Neural cell (in vitro differentiated cells): ENCODE measurements at regions not wholly inside any gene's neighbourhood (a gene's known extent, or its start where the extent isn't known, plus 50 kb on each side); places are given as distances from the start of the nearest gene placed in this dataset.

Experiments used
- H2AFZ ChIP-seq: fragments of 200-600, 300-800 bp; sonication (generic), shearing (Covaris generic); 2 replicates; pipeline ENCODE4 v1.6.0; 2014; ENCODE audit warnings: low read depth, mild to moderate bottlenecking, antibody characterized with exemption, low read length, moderate library complexity
- H3F3A ChIP-seq: fragments of 200-600 bp; shearing (Covaris generic); 2 replicates; pipeline ENCODE4 v1.6.1; 2016; ENCODE audit warnings: mild to moderate bottlenecking, moderate library complexity, mixed read lengths, antibody characterized with exemption, low read length; ENCODE audit not compliant: insufficient read depth, poor library complexity, severe bottlenecking
- H3K27ac ChIP-seq: fragments of 200-600, 300-800 bp; sonication (generic), shearing (Covaris generic); 2 replicates; pipeline ENCODE4 v1.5.1; 2014; ENCODE audit warnings: mild to moderate bottlenecking, low read length, moderate library complexity
- H3K27me3 ChIP-seq: fragments of 300-800, 200-600 bp; sonication (generic), shearing (Covaris generic); 2 replicates; pipeline ENCODE4 v1.6.0; 2014; ENCODE audit warnings: mild to moderate bottlenecking, low read depth, low read length, moderate library complexity; ENCODE audit not compliant: insufficient read depth
- H3K36me3 ChIP-seq: fragments of 300-800, 200-600 bp; sonication (generic), shearing (Covaris generic); 2 replicates; pipeline ENCODE4 v1.5.1; 2014; ENCODE audit warnings: mild to moderate bottlenecking, antibody characterized with exemption, low read length, moderate library complexity; ENCODE audit not compliant: insufficient read depth
- H3K4me2 ChIP-seq: fragments of 300-800, 200-600 bp; sonication (generic), shearing (Covaris generic); 2 replicates; pipeline ENCODE4 v1.6.0; 2014; ENCODE audit warnings: mild to moderate bottlenecking, low read length
- H3K4me3 ChIP-seq: fragments of 300-800, 200-600 bp; sonication (generic), shearing (Covaris generic); 2 replicates; pipeline ENCODE4 v1.5.1; 2014; ENCODE audit warnings: mild to moderate bottlenecking, low read length, moderate library complexity
- H3K79me2 ChIP-seq: fragments of 200-600 bp; shearing (Covaris generic); replicated peaks from 2 replicates; pipeline ENCODE4 v1.6.0; 2014; ENCODE audit warnings: mild to moderate bottlenecking, low read length, moderate library complexity; ENCODE audit not compliant: insufficient read depth
- H3K9ac ChIP-seq: fragments of 300-800, 200-600 bp; sonication (generic), shearing (Covaris generic); 2 replicates; pipeline ENCODE4 v1.6.1; 2016; ENCODE audit warnings: mild to moderate bottlenecking, low read length, mixed read lengths
- H3K9me2 ChIP-seq: fragments of 200-600 bp; shearing (Covaris generic); 2 replicates; pipeline ENCODE4 v1.6.1; 2016; ENCODE audit warnings: mild to moderate bottlenecking, low read length, mixed read lengths; ENCODE audit not compliant: insufficient read depth
- H3K9me3 ChIP-seq: fragments of 200-600, 300-800 bp; sonication (generic), shearing (Covaris generic); 2 replicates; pipeline ENCODE4 v1.6.1; 2016; ENCODE audit warnings: mild to moderate bottlenecking, mixed run types, low read length, moderate library complexity, mixed read lengths
- H4K20me1 ChIP-seq: fragments of 200-600 bp; shearing (Covaris generic); 2 replicates; pipeline ENCODE4 v1.6.1; 2016; ENCODE audit warnings: mild to moderate bottlenecking, mixed run types; ENCODE audit not compliant: insufficient read depth
- EP300 ChIP-seq: fragments of 450-650 bp; conservative IDR thresholded peaks from 2 replicates; pipeline ENCODE4 v1.6.1; 2014; ENCODE audit warnings: antibody characterized with exemption, mild to moderate bottlenecking, moderate library complexity; ENCODE audit not compliant: poor library complexity, severe bottlenecking
- EZH2 ChIP-seq: fragments of 200-600, 300-800 bp; shearing (Covaris generic), sonication (generic); IDR thresholded peaks from 2 replicates; pipeline ENCODE4 v1.6.1; 2014; ENCODE audit warnings: antibody characterized with exemption, low read length, borderline replicate concordance, mild to moderate bottlenecking; ENCODE audit not compliant: insufficient read depth, poor library complexity, severe bottlenecking
- MXI1 ChIP-seq: fragments of 450-650 bp; conservative IDR thresholded peaks from 2 replicates; pipeline ENCODE4 v1.6.1; 2014; ENCODE audit warnings: antibody characterized with exemption, mild to moderate bottlenecking; ENCODE audit not compliant: poor library complexity, severe bottlenecking
- POLR2AphosphoS5 ChIP-seq: IDR thresholded peaks from 2 replicates; pipeline ENCODE4 v1.6.1; 2012
- RAD21 ChIP-seq: fragments of 450-650 bp; conservative IDR thresholded peaks from 2 replicates; pipeline ENCODE4 v1.6.1; 2014; ENCODE audit warnings: antibody characterized with exemption, mild to moderate bottlenecking, moderate library complexity
- SMC3 ChIP-seq: fragments of 450-650 bp; conservative IDR thresholded peaks from 2 replicates; pipeline ENCODE4 v1.6.1; 2014; ENCODE audit warnings: antibody characterized with exemption, mild to moderate bottlenecking, moderate library complexity; ENCODE audit not compliant: poor library complexity
- TAF1 ChIP-seq: IDR thresholded peaks from 2 replicates; pipeline ENCODE4 v1.6.1; 2012; ENCODE audit warnings: low read depth
- TF ChIP-seq, protein P1 (sequence below): fragments of 450-650 bp; IDR thresholded peaks from 2 replicates; pipeline ENCODE4 v1.5.1; 2014; ENCODE audit warnings: antibody characterized with exemption, mild to moderate bottlenecking, moderate library complexity; ENCODE audit not compliant: poor library complexity, severe bottlenecking
- TF ChIP-seq, protein P2 (sequence below): IDR thresholded peaks from 2 replicates; pipeline ENCODE4 v1.6.1; 2012; ENCODE audit warnings: borderline replicate concordance

DNA sequence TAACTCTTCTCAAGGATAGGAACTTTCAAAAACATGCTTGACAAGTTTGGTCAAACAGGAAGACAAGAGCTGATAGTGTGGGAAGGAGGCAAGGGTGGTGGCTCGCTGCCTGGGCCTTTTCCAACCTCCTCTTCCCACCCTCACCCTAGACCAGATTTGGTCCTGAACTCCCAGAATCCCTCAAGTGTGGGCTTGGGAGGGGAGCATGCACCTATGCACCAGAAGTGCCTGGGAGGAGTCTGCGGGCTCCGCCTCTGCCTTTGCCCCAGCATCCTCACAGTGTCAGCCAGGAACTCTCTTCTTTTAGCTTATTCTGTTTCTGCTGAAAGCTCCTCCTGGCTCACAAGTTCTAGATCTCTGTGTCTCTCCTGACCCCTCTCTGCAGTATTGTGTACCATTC is 126.2 kb upstream of the MRPS22 start:
- no peaks in the 10 kb centered on the region for H3K9me3 ChIP-seq
- H3K4me3 ChIP-seq: no peak overlapping the region
- H4K20me1 ChIP-seq: no peaks in the 10 kb centered on the region
- TF ChIP-seq EZH2 (no peak), SMC3 (no peak)
- TF ChIP-seq, protein P1, sequence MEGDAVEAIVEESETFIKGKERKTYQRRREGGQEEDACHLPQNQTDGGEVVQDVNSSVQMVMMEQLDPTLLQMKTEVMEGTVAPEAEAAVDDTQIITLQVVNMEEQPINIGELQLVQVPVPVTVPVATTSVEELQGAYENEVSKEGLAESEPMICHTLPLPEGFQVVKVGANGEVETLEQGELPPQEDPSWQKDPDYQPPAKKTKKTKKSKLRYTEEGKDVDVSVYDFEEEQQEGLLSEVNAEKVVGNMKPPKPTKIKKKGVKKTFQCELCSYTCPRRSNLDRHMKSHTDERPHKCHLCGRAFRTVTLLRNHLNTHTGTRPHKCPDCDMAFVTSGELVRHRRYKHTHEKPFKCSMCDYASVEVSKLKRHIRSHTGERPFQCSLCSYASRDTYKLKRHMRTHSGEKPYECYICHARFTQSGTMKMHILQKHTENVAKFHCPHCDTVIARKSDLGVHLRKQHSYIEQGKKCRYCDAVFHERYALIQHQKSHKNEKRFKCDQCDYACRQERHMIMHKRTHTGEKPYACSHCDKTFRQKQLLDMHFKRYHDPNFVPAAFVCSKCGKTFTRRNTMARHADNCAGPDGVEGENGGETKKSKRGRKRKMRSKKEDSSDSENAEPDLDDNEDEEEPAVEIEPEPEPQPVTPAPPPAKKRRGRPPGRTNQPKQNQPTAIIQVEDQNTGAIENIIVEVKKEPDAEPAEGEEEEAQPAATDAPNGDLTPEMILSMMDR: no peak
- H3K27me3 ChIP-seq: no peaks in the 10 kb centered on the region
- no peaks in the 10 kb centered on the region for H3K79me2 ChIP-seq
- H3F3A ChIP-seq: no peaks in the 10 kb centered on the region
- H3K36me3 ChIP-seq: no peaks in the 10 kb centered on the region
- H3K9ac ChIP-seq: no peak overlapping the region
- H3K4me2 ChIP-seq: no peak overlapping the region
- H2AFZ ChIP-seq: no peak overlapping the region
- no peak overlapping the region for H3K27ac ChIP-seq
- H3K9me2 ChIP-seq: no peaks in the 10 kb centered on the region

DNA sequence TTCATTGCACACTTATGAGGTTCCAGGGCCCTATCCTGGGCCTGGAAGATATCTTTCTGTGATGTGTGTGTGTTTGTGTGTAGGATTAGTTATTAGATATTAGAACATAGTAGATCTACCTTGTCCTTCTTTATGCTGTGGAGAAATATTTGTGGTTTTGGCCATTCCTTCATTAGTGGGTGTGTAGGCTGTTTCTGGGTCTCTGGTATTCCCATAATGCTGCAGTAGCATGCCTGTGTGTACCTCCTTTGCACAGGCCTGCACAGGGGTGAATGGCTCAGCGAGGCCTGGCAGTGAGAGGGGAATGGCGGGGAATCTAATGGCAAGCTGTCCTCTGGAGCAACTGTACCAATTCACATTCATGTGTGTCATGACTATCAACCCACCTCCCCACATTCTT is 125.8 kb upstream of the MRPS22 start:
- no peaks in the 10 kb centered on the region for H3K79me2 ChIP-seq
- no peak overlapping the region for H3K27ac ChIP-seq
- TF ChIP-seq SMC3 (no peak), EZH2 (no peak), EP300 (no peak), MXI1 (no peak), POLR2AphosphoS5 (no peak), RAD21 (no peak), TAF1 (no peak)
- TF ChIP-seq, protein P1: no peak
- TF ChIP-seq, protein P2, sequence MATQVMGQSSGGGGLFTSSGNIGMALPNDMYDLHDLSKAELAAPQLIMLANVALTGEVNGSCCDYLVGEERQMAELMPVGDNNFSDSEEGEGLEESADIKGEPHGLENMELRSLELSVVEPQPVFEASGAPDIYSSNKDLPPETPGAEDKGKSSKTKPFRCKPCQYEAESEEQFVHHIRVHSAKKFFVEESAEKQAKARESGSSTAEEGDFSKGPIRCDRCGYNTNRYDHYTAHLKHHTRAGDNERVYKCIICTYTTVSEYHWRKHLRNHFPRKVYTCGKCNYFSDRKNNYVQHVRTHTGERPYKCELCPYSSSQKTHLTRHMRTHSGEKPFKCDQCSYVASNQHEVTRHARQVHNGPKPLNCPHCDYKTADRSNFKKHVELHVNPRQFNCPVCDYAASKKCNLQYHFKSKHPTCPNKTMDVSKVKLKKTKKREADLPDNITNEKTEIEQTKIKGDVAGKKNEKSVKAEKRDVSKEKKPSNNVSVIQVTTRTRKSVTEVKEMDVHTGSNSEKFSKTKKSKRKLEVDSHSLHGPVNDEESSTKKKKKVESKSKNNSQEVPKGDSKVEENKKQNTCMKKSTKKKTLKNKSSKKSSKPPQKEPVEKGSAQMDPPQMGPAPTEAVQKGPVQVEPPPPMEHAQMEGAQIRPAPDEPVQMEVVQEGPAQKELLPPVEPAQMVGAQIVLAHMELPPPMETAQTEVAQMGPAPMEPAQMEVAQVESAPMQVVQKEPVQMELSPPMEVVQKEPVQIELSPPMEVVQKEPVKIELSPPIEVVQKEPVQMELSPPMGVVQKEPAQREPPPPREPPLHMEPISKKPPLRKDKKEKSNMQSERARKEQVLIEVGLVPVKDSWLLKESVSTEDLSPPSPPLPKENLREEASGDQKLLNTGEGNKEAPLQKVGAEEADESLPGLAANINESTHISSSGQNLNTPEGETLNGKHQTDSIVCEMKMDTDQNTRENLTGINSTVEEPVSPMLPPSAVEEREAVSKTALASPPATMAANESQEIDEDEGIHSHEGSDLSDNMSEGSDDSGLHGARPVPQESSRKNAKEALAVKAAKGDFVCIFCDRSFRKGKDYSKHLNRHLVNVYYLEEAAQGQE: no peak
- no peaks in the 10 kb centered on the region for H3K9me2 ChIP-seq
- no peak overlapping the region for H3K9ac ChIP-seq
- H3K27me3 ChIP-seq: no peaks in the 10 kb centered on the region
- H3F3A ChIP-seq: no peaks in the 10 kb centered on the region
- no peaks in the 10 kb centered on the region for H3K36me3 ChIP-seq
- H3K4me3 ChIP-seq: no peak overlapping the region
- no peak overlapping the region for H2AFZ ChIP-seq
- no peaks in the 10 kb centered on the region for H3K9me3 ChIP-seq
- no peak overlapping the region for H3K4me2 ChIP-seq
- H4K20me1 ChIP-seq: no peaks in the 10 kb centered on the region
